Parathyroid adenoma (tissue), 2 donors: ENCODE measurements at regions not wholly inside any gene's neighbourhood (a gene's known extent, or its start where the extent isn't known, plus 50 kb on each side); places are given as distances from the start of the nearest gene placed in this dataset.

Experiments used
- H2AFZ ChIP-seq: fragments of 300-600 bp; sonication (generic); one replicate; pipeline ENCODE4 v1.7.0; 2017; ENCODE audit warnings: antibody characterized with exemption, mild to moderate bottlenecking
- H3K27ac ChIP-seq: fragments of 300-600 bp; sonication (generic); one replicate; pipeline ENCODE4 v1.7.0; 2017
- H3K27me3 ChIP-seq: fragments of 300-600 bp; sonication (generic); one replicate; pipeline ENCODE4 v1.7.0; 2017; ENCODE audit warnings: low read length; ENCODE audit not compliant: control insufficient read depth, insufficient read depth
- H3K36me3 ChIP-seq: fragments of 300-600 bp; sonication (generic); one replicate; pipeline ENCODE4 v1.7.0; 2017; ENCODE audit warnings: low read length; ENCODE audit not compliant: control insufficient read depth, insufficient read depth
- H3K4me1 ChIP-seq: fragments of 300-600 bp; sonication (generic); one replicate; pipeline ENCODE4 v1.7.0; 2017; ENCODE audit warnings: control low read depth
- H3K4me2 ChIP-seq: fragments of 300-600 bp; sonication (generic); one replicate; pipeline ENCODE4 v1.7.0; 2017; ENCODE audit warnings: low read length
- H3K4me3 ChIP-seq: fragments of 300-600 bp; sonication (generic); one replicate; pipeline ENCODE4 v1.7.0; 2017; ENCODE audit warnings: low read depth, low read length
- H3K79me2 ChIP-seq: fragments of 300-600 bp; sonication (generic); one replicate; pipeline ENCODE4 v1.7.0; 2017; ENCODE audit warnings: control low read depth
- H3K9ac ChIP-seq: fragments of 300-600 bp; sonication (generic); one replicate; pipeline ENCODE4 v1.7.0; 2017; ENCODE audit warnings: mild to moderate bottlenecking
- H3K9me3 ChIP-seq: fragments of 300-600 bp; sonication (generic); one replicate; pipeline ENCODE4 v1.7.0; 2017; ENCODE audit warnings: low read length; ENCODE audit not compliant: control insufficient read depth
- TF ChIP-seq, protein P1 (sequence below): fragments of 300-600 bp; sonication (generic); IDR thresholded peaks from one replicate; pipeline ENCODE4 v1.7.0; 2017; ENCODE audit warnings: antibody characterized with exemption, mild to moderate bottlenecking
- donor health status: primary hyperparathyroidism.

DNA sequence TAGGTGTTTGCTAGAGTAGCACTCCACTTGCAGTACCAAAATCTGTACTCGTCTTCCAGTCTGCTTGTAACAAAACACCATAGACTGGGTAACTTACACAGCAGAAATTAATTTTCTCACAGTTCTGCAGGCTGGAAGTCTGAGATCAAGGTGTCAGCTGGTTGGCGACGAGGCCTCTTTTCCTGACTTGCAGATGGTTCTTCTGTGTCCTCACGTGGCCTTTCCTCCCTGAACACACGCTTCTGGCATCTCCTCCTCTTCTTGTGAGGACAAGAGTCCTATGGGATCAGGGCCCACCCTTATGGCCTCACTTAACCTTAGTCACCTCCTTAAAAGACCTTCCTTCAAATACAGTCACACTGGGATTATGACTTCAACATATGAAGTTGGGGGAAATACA is 493.5 kb upstream of the MYT1L start:
- Histone ChIP-seq H3K36me3 (no peaks in the 10 kb centered on the region), H3K4me3 (no peak overlapping the region), H3K4me1 (peaks cover 3% of the 10 kb centered on the region), H3K9ac (no peak overlapping the region), H3K4me2 (no peak overlapping the region), H3K27me3 (no peaks in the 10 kb centered on the region), H2AFZ (peak overlapping the region; percentile 28), H3K79me2 (no peaks in the 10 kb centered on the region), H3K27ac (no peak overlapping the region), H3K9me3 (no peaks in the 10 kb centered on the region)
- TF ChIP-seq, protein P1, sequence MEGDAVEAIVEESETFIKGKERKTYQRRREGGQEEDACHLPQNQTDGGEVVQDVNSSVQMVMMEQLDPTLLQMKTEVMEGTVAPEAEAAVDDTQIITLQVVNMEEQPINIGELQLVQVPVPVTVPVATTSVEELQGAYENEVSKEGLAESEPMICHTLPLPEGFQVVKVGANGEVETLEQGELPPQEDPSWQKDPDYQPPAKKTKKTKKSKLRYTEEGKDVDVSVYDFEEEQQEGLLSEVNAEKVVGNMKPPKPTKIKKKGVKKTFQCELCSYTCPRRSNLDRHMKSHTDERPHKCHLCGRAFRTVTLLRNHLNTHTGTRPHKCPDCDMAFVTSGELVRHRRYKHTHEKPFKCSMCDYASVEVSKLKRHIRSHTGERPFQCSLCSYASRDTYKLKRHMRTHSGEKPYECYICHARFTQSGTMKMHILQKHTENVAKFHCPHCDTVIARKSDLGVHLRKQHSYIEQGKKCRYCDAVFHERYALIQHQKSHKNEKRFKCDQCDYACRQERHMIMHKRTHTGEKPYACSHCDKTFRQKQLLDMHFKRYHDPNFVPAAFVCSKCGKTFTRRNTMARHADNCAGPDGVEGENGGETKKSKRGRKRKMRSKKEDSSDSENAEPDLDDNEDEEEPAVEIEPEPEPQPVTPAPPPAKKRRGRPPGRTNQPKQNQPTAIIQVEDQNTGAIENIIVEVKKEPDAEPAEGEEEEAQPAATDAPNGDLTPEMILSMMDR, result no peak

DNA sequence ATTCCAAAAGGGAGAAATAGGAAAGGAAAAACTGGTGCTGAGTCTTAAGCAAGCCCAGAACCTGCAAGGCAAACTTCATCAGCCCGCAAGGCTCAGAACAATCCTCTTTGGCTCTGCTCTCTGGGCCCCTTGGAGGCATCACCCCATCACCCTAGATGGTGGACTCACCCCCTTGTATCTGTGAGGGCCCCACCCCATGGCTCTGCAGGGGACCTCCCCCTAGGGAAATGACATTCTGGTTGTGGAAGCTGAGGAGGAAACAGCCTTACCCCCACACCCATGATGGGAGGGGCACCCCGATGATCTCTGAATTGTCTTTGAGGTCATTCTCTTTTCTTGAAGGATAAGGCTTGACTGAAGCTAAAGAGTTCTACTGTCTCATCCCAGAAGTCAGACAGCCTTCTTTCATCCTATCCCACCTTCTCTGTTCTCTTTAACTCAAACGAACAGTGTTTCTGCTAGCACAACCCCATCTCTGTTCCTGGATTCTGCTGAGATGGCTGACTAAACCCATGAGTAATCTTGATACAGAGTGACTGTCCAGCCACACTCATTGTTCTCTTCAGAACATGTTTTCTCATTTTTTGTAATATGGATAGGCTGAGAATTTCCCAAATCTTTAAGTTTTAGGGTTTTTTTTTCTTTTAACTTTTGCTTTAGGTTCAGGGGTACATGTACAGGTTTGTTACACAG is 492.1 kb upstream of the MYT1L start:
- Histone ChIP-seq H3K79me2 (no peaks in the 10 kb centered on the region), H2AFZ (no peak overlapping the region), H3K4me2 (no peak overlapping the region), H3K36me3 (no peaks in the 10 kb centered on the region), H3K4me3 (no peak overlapping the region), H3K27ac (no peak overlapping the region), H3K4me1 (peaks cover 3% of the 10 kb centered on the region), H3K9ac (no peak overlapping the region), H3K9me3 (no peaks in the 10 kb centered on the region), H3K27me3 (no peaks in the 10 kb centered on the region)
- TF ChIP-seq, protein P1, result no peak

DNA sequence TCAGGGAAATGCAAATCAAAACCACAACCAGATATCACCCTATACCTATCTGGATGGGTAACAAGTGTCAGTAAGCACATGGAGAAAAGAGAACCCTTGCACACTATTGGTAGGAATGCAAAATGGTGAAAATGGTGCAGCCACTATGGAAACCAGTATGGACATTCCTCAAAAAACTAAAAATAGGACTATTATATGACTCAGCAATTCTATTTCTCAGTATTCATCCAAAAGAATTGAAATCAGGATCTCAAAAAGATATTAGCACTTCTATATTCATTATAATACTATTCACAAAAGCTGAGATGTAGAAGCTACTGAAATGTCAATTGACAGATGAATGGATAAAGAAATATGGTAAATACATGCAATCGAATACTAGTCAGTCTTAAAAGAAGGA is 491.1 kb upstream of the MYT1L start:
- no peaks in the 10 kb centered on the region for H3K9me3 ChIP-seq
- no peak overlapping the region for H2AFZ ChIP-seq
- no peaks in the 10 kb centered on the region for H3K36me3 ChIP-seq
- no peak overlapping the region for H3K27ac ChIP-seq
- no peak overlapping the region for H3K4me2 ChIP-seq
- H3K9ac ChIP-seq, result no peak overlapping the region
- TF ChIP-seq, protein P1, result no peak
- no peak overlapping the region for H3K4me3 ChIP-seq
- H3K4me1 ChIP-seq, result peaks cover 3% of the 10 kb centered on the region
- H3K27me3 ChIP-seq, result no peaks in the 10 kb centered on the region
- H3K79me2 ChIP-seq, result no peaks in the 10 kb centered on the region

DNA sequence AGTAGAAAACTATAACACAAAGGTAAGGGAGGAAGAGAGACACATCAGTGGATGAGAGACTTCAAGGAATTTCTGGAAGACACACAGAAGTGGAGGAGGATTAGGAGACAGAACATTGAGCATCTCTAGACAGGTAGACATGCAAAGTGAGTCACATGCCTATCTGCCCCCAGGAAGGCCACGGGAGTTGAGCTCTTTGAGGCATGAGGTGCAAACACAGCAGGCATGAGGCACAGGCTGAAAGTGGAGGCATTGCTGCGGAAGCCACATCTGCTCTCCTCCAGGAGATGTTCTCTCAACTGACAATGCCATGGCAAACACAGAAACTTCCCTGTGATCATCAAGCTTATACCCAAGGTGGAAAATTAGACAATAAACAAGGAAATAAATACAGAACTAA is 481.6 kb upstream of the MYT1L start:
- Histone ChIP-seq H2AFZ (no peak overlapping the region), H3K9me3 (no peaks in the 10 kb centered on the region), H3K4me3 (no peak overlapping the region), H3K79me2 (no peaks in the 10 kb centered on the region), H3K36me3 (no peaks in the 10 kb centered on the region), H3K4me1 (no peaks in the 10 kb centered on the region), H3K27ac (no peak overlapping the region), H3K4me2 (no peak overlapping the region), H3K27me3 (no peaks in the 10 kb centered on the region), H3K9ac (no peak overlapping the region)
- TF ChIP-seq, protein P1, result no peak

DNA sequence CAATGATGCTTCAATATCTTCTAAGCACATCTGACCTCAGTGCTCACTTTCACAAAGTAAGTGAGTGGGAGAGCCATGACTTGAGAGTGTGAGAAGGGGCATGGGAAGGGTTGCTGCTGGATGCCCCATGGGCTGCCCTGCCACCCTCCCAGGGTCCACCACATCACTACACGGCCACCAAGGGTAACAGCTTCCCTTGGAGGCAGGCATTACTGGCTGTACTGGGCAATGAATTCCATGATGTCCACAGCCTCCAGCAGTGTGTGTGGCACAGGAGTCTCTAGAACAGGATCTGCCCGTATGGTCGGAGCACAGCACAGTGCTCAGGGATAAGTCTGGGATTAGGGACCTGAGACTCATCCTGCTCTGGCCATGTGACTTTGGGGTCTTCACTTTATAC is 481.0 kb upstream of the MYT1L start:
- no peak overlapping the region for H3K27ac ChIP-seq
- H3K9ac ChIP-seq, result no peak overlapping the region
- no peaks in the 10 kb centered on the region for H3K27me3 ChIP-seq
- no peaks in the 10 kb centered on the region for H3K79me2 ChIP-seq
- H3K4me2 ChIP-seq, result no peak overlapping the region
- no peaks in the 10 kb centered on the region for H3K4me1 ChIP-seq
- H2AFZ ChIP-seq, result no peak overlapping the region
- no peaks in the 10 kb centered on the region for H3K36me3 ChIP-seq
- TF ChIP-seq, protein P1, result no peak
- H3K4me3 ChIP-seq, result no peak overlapping the region
- H3K9me3 ChIP-seq, result no peaks in the 10 kb centered on the region
